Stimulated activated CD8-positive, alpha-beta memory T cell treated with anti-CD3 and anti-CD28 coated beads, Interleukin-2, amount 100 ng/mL, for 48 hours (primary cell): ENCODE measurements at regions not wholly inside any gene's neighbourhood (a gene's known extent, or its start where the extent isn't known, plus 50 kb on each side); places are given as distances from the start of the nearest gene placed in this dataset.

ENCODE experiments used
- DNase-seq, 2 donors: peaks; one replicate each; pipeline ENCODE4 v3.0.0-alpha.2; 2020; ENCODE audit warnings: low read depth in 2 of 2

GRCh38 chr5:24368115-24368514, 276.7 kb downstream of the CDH10 start:
- no peak for DNase-seq

DNA sequence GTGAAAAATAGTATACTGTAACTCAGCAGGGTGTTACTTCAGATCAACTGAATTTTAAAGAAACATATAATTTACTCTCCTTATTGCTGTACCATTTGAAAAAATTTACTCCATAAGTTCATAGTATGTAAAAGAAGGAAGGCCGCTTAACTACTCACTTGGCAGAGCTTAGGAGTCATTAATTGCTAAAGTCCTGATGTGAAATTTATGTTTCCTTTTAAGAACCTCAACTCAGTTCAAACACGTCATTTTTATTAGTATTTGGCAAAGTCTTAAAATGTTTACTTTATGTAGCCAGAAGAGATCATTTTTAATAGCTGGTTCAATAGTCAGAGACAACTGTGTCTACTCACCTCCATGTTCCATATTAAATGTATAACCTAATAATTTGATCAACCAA, 268.6 kb downstream of the CDH10 start:
- DNase-seq, result no peak

DNA sequence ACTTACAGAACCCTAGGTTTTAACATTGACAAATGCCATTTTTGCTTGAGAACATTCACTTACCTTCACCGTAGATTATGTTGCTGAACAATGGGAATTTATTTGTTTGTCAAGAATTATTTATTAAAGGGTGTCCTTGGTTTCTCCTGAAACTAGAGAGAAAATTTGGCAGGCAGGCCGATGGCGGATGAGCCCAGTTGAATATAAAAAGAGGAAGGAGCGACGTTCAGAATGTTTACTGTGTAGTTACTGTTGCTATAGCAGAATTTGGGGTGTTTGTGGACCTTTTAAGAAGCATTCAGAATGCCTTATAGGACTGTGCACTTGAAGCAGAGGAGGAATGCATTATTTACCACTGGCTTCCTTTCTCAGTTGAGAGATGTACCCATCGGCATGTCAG, 268.2 kb downstream of the CDH10 start:
- no peak for DNase-seq

DNA sequence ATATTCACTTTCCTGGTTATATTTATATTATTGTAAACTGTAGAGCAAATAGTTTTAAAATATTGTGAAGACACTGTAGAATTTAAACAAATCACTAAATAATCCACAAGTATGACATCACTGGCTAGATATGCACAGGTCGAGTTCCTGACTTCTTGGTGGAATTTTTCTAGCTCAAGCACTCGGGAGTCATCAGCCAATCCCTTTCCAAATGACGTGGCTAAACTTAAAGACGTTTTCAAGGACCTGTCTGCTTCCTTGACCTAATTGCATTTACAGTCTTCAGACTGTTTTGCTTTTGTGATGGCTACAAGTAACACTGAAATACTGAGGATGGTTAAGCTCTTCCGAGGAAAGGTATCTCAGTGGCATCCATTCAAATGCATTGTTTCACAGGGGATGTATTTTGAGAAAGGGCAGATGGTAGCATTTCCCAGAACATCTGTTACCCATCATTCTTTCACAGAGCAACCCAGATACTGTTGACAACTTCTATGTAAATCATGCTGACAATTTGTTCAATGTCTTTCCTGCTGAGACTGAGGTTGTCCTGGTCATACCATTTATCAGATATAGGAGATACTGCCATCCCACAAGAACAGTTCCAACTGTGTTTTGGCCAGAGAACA, 262.8 kb downstream of the CDH10 start:
- DNase-seq, result no peak

GRCh38 chr5:24385070-24385469, 259.7 kb downstream of the CDH10 start:
- no peak for DNase-seq

DNA sequence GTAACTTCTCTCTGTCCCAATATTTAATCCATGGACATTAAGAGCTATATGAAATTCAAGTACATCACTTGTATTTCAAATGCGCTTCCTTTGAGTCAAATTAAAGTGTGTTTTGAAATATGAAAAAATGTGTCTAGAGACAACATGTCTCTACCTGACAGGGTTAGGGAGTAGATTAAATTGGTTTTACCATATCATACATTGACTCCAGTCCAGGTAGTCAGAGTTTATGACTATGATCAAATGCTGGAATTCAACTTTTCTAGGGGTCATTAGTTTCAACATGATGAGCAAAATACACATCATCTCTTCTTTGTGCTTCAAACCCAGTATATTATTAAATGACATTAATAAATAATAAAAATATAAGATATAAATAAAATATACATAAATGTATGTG, 259.2 kb downstream of the CDH10 start:
- DNase-seq, result no peak

GRCh38 chr5:24388448-24388847, 256.3 kb downstream of the CDH10 start:
- no peak for DNase-seq

DNA sequence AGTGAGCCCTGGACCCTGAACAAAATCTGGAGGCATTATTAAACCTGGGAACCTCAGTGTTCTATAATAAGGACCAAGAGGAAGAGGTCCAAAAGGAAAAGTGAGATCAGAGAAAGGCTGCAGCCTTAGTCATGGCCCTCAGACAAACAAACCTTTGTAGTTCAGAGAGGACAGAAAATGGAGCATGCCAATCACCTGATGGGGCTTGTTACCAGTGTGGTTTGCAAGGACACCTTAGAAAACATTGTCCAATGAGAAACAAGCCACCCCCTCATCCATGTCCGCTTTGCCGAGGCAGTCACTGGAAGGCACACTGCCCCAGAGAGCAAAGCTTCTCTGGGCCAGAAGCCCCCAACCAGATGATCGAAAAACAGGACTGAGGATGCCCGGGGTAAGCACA, 254.8 kb downstream of the CDH10 start:
- DNase-seq, result no peak

GRCh38 chr5:24391816-24392215, 253.0 kb downstream of the CDH10 start:
- DNase-seq, result no peak

- no peak for DNase-seq
Observed at GRCh38 chr5:24397601-24398000, 247.2 kb downstream of the CDH10 start.

DNA sequence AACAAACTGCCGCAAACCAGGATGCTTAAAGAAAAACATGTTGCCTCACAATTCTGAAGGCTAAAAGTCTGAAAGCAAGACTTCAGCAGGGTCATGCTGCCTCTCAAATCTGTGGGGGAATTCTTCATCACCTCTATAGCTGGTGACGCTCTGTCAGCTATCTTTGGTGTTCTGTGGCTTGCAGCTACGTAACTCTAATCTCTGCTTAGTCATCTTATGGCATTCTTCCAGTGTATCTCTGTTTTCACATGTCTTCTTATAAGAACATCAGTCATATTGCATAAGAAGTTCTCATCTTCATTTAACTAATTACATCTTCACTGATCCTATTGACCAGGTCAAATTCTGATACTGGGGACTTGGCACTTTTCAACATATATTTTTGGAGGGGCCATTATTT, 243.0 kb downstream of the CDH10 start:
- DNase-seq, result no peak

- no peak for DNase-seq
Observed at GRCh38 chr5:24407466-24407865, 237.3 kb downstream of the CDH10 start.

DNA sequence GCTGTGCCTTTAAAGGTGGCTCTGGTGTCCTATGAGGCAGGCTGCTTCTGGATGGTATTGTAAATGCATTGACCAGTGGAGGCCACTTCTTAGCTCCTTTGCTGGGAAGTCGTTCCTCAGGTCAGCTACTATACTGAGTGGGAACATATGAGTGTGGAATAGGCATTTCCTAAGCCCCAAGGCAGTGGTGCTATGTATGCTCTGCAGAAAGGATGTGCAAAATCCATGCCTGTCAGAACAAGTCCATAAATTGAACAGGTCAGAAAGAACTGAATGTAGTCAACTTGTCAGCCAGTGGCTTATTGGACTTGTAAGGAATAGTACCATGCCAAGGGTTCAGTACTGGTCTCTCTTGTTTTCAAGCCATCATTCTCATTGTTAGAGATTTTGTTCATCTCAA, 216.4 kb downstream of the CDH10 start:
- DNase-seq, result no peak

- no peak for DNase-seq
Observed at GRCh38 chr5:24433555-24433954, 211.2 kb downstream of the CDH10 start.
